Fibroblast of skin of left quadriceps (primary cell): ENCODE measurements at regions not wholly inside any gene's neighbourhood (a gene's known extent, or its start where the extent isn't known, plus 50 kb on each side); places are given as distances from the start of the nearest gene placed in this dataset.
A peak's percentile ranks its signal among the peaks of the same experiment; 100 is the strongest.
"Not testable (repeated sequence)": the region's sequence is repeated elsewhere in the genome, so short reads cannot be mapped to it uniquely, and the experiment has no call there.

Experiments used
- DNase-seq, 2 experiments: peaks; one replicate each; pipeline ENCODE4 v3.0.0-alpha.2; 2013; ENCODE audit warnings: low read depth in 2 of 2

DNA sequence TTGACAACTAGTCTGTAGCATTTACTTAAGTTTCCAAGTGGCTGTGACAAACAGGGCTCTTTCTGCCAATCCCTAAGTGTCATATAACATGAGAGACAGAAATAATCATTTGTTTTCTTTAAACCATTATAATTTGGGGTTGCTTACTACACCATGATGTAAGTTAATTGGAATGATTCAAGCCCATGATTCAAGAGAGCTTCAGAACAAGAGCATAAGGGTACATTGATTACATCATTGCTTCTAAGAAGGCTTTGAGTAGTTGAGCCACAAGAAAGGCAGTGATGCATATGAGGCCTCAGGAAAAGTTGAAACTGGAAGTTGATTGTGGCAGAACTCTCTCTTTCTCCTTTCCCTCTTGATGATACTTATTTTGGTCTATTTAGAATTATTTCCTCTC is 444.0 kb downstream of the CCER1 start:
- DNase-seq: peak in 1 of 2 experiments; percentile 10

- no peak for DNase-seq
These were observed 450.2 kb downstream of the CCER1 start for GRCh38 chr12:90504806-90505205.

GRCh38 chr12:90502070-90502469 is 452.9 kb downstream of the CCER1 start:
- DNase-seq: no peak

DNA sequence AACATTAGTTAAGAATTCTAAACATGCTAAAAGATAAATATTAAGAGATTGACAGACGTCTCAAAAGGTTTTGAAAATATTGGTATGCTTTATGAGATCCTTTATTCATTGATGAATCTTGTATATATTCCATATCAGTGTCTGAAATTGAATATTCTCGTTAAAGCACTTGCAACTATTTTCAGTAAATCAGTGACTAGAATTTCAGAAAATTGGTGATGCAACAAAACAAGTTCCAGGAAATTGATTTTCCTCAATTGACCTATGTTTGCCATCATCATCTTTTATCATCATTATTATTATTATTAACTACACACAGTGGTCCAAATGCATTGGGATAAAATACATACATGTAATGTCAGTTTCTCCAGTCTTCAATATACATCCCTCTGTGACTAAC is 453.6 kb downstream of the CCER1 start:
- DNase-seq: no peak

GRCh38 chr12:90499795-90500194 is 455.2 kb downstream of the CCER1 start:
- DNase-seq: no peak

DNA sequence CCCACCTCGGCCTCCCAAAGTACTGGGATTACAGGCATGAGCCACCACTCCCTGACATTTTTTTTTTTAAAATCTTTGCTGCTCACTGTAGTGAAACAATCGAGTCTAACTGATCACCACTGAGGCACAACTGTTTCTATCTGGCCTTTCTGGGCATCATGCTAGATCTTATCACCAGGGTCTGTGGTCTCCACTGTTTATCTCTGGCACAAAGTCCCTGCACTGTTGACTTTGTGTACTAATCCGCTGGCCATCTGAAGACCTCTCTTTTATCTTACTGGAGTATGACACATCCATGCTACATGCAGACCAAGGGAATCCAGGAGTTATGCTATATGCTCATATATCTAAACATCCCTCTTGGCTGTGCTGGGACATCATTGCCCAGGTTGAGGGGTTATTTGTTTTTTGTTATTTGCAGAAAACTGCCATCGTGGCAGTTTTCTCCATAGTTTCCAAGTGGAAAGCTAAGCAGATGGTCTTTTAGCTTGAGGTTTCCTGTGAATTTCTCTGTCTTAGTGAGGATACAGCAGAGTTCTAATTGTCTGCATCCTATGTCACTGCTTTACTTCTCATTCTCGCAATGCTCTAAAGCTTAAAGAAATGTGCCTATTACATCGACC is 456.9 kb downstream of the CCER1 start:
- no peak for DNase-seq

DNA sequence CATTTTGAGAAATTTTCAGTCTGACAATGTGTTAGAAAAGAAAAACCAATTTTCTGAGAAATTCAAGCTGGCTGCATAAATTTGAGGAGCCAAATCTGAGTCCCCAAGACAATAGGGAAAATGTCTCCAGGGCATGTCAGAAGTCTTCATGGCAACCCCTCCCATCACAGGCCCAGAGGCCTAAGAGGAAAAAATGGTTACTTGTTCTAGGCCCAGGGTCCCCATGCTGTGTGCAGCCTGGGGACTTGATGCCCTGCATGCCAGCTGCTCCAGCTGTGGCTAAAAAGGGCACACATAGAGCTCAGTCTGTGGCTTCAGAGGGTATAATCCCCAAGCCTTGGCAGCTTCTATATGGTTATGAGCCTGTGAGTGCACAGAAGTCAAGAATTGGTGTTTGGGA is 464.6 kb downstream of the CCER1 start:
- no peak for DNase-seq

- peak; percentile 20 to 26 for DNase-seq
These were observed 465.8 kb downstream of the CCER1 start for GRCh38 chr12:90489141-90489540.

DNA sequence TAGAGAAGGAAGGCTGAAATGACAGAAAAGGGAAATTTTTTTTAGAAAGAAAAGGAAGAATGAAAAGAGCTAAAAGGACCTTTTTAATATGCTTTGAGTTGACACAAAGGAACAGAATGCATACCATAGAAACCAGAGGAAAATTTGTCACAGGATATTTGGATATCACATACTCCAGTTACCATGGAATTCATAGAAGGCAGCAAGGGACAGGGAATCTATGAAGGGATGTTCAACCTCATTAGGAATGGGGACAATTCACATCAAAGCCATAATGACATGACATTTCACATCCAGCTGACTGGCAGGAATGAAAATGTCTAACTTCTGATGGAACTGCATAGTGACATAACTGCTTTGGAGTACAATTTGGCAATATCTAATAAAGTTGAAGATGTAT is 469.4 kb downstream of the CCER1 start:
- DNase-seq: no peak

DNA sequence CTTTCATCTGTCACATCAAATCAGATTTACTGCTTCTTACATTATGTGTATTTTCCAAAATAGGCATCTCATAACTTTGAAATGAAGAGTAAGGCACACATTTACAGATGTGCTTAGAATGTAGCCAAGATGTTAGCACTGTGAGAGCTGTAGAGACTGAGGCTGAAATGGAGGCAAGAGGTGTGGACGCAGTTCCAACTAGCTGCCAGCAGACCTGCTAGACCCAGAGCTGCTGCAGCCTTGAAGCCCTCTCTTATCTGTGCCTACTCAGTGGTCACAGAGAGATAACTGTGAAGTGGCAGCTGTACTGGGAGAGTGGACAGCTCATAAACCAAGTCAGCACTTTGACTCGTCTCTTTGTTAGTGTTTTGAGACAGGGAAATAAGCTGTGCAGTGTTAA is 470.9 kb downstream of the CCER1 start:
- no peak for DNase-seq

- no peak for DNase-seq
These were observed 473.2 kb downstream of the CCER1 start for GRCh38 chr12:90481748-90482147.

DNA sequence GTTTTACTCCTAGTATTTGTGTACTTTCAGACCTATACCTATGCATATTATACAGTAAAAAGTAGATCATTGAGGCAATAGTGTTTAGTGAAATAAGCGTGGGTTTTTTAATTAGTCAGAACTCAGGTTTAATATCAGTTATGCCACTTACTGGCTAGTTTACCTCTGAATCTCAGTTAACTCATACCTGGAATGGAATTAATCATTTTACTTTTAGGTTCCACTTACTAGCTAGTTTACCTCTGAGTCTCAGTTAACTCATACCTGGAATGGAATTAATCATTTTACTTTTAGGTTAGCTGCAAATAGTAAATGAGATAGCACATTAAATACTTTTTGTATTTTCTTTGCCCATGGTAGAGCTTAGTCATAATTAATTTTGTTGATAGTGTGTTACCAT is 475.7 kb downstream of the CCER1 start:
- DNase-seq: no peak

DNA sequence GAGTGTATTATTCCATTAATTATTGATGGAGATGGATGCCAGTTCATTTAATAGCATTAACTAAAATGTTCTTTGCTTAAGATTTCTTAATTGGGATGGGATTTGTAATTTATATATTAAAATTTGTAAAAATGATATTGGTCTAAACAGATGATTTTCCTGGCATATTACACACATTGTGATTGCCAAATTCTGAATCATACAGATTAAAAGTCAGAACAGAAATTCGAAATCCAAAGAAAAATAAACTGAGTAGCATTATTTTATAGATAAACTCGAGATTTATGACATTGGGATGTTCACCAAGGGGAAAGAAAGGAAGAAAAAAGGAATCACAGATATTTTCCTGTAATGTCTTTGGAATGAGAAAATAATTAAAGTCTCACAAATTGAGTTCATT is 481.1 kb downstream of the CCER1 start:
- no peak for DNase-seq

GRCh38 chr12:90460681-90461080 is 494.3 kb downstream of the CCER1 start:
- no peak for DNase-seq

GRCh38 chr12:90456248-90456647 is 498.7 kb downstream of the CCER1 start:
- no peak for DNase-seq

DNA sequence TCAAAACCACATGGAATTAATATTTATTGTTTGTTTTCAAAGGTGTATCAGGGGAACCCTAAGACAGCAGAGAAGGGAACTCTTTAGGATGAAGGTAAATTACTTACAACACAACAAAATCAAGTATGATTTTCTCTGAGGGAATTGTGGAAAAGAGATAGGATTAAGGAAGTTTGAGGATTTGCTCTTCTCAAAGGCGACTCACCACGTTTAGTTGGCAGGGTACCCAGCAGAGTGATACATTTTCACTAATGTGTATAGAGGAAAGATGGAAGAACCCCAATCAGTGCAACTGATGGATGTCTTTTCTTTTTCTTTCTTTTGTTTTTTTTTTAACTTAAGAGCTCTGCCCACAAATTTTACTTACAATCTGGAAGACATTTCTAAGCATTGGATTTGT is 499.2 kb downstream of the CCER1 start:
- no peak for DNase-seq

DNA sequence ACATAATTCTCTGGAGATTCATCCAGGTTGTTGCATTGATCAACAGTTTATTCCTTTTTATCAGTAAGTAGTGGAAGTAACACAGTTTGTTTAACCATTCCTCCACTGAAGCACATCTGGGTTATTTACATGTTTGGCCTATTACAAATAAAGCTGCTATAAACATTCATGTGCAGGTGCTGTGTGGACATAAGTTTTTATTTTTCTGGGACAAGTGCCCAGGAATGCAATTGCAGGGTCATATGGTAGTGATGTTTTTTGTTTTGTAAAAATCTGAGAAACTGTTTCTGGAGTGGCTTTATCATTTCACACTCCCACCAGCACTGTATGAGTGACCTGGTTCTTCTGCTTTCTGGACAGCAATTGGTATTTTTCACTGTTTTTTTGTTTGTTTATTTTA is 505.4 kb downstream of the CCER1 start:
- DNase-seq: no peak

DNA sequence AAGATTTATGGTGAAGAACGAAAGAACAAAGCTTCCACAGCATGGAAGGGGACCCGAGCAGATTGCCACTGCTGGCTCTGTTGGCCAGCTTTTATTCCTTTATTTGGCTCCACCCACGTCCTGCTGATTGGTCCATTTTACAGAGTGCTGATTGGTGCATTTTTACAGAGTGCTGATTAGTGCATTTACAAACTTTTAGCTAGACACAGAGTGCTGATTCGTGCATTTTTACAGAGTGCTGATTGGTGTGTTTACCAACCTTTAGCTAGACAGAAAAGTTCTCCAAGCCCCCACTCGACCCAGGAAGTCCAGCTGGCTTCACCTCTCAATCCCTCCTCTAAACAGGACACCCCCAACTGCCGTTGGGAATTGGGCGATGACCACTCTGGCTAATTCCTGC is 511.5 kb downstream of the CCER1 start:
- not testable (repeated sequence) for DNase-seq

DNA sequence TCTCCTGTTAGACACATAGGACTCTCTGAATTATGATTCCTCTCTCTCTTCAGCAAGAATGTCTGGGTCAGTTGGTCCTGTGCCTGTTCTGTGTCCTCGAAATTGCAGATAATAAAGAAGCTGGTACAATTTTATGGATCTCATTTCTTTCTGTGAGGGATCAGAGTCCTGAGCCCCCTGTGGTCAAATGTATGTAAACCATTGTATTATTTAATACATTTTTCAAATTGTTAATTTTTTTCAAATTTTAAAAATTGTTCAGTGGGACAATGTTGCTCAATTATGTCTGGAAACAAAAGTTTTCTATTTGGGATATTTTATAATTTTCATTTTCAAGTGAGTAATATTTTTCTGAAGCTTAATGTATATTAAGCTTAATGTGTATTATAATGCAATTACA is 513.5 kb downstream of the CCER1 start:
- DNase-seq: no peak

- DNase-seq: no peak
These were observed 526.1 kb downstream of the CCER1 start for GRCh38 chr12:90428881-90429280.

- DNase-seq: no peak
These were observed 526.5 kb downstream of the CCER1 start for GRCh38 chr12:90428465-90428864.

DNA sequence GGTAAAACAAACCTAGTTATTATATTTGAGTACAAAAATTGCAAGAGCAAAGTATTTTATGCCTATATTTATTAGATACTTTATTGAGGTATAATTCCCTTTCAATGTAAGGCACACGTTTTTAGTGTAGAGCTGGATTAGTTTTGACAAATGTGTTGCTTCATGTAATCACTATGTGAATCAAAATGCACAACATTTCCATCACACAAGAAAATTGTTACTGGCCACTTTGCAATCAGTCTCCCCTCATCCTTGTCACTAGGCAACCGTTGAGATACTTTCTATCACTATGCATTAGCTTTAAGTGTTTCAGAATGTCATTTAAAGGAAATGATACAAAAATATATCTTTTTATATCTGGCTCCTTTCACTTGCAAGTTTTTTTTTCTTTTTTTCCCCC is 531.0 kb downstream of the CCER1 start:
- no peak for DNase-seq

GRCh38 chr12:90410962-90411361 is 544.0 kb downstream of the CCER1 start:
- DNase-seq: no peak

DNA sequence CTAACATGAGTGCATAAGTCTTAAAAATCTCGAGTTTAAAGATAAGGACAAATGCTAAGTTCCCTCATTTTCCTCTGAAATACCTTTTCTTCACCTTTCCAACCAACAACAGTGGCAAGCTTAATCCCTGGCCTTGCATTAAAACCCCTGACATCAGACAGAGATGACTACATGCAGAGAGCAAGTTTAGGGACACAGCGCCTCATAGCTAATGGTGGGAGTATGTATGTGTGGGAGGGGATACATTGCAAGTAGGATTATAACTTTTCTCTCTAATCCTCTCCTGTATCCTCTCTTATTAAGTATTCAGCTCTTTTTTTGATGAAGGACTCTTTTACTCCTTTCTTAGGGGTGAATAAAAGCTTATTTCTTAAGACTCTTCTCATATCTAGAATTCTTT is 547.1 kb downstream of the CCER1 start:
- no peak for DNase-seq

- DNase-seq: no peak
These were observed 550.9 kb downstream of the CCER1 start for GRCh38 chr12:90404071-90404470.
